PC-3 (cell line): ENCODE measurements at regions not wholly inside any gene's neighbourhood (a gene's known extent, or its start where the extent isn't known, plus 50 kb on each side); places are given as distances from the start of the nearest gene placed in this dataset.

Source experiments
- ATAC-seq: fragments of 200-7000 bp; cut with Tn5 transposase; 2 replicates; pipeline ENCODE4 v1.9.1; 2020; ENCODE audit warnings: mild to moderate bottlenecking, moderate library complexity
- BruUV-seq: library from RNA; stranded (reverse); fragments of 400-500 nt; replicated peaks from 2 replicates; lab custom pipeline; 2021; lab: Mats Ljungman, UMichigan
- CTCF ChIA-PET: fragments of 300-600 bp; sonication (Branson Sonifier 250); formaldehyde crosslinking; loops from one replicate; lab custom pipeline; 2022; ENCODE audit warnings: antibody characterized with exemption; lab: Charles Lee
- POLR2A ChIA-PET: fragments of 300-600 bp; sonication (Branson Sonifier 250); formaldehyde crosslinking; loops from one replicate; lab custom pipeline; 2022; ENCODE audit warnings: antibody characterized with exemption; ENCODE audit not compliant: unreplicated experiment; lab: Charles Lee
- DNase-seq: peaks from one replicate; pipeline ENCODE4 v3.0.0-alpha.2; 2015
- H2AFZ ChIP-seq: fragments of 300-600 bp; sonication (generic); 2 replicates; pipeline ENCODE4 v1.6.0; 2016; ENCODE audit warnings: antibody characterized with exemption, low read length
- H3F3A ChIP-seq: fragments of 300-600 bp; sonication (generic); one replicate; pipeline ENCODE4 v1.6.0; 2017; ENCODE audit warnings: antibody characterized with exemption, low read length, control low read depth, mild to moderate bottlenecking; ENCODE audit not compliant: unreplicated experiment
- H3K27ac ChIP-seq: fragments of 300-600 bp; sonication (generic); 2 replicates; pipeline ENCODE4 v1.5.1; 2016; ENCODE audit warnings: mild to moderate bottlenecking, low read length
- H3K27me3 ChIP-seq: fragments of 300-600 bp; sonication (generic); 2 replicates; pipeline ENCODE4 v1.6.1; 2016; ENCODE audit warnings: low read length, mixed read lengths
- H3K36me3 ChIP-seq: fragments of 300-600 bp; sonication (generic); 2 replicates; pipeline ENCODE4 v1.6.1; 2016; ENCODE audit warnings: low read depth, mixed run types, low read length, mixed read lengths
- H3K4me1 ChIP-seq: fragments of 300-600 bp; sonication (generic); 2 replicates; pipeline ENCODE4 v1.5.1; 2016; ENCODE audit warnings: low read length; ENCODE audit not compliant: insufficient read depth
- H3K4me2 ChIP-seq: fragments of 300-600 bp; sonication (generic); 2 replicates; pipeline ENCODE4 v1.6.0; 2016; ENCODE audit warnings: low read length
- H3K4me3 ChIP-seq: fragments of 300-600 bp; sonication (generic); 2 replicates; pipeline ENCODE4 v1.5.1; 2016; ENCODE audit warnings: mild to moderate bottlenecking, low read length, mixed read lengths
- H3K79me2 ChIP-seq: fragments of 300-600 bp; sonication (generic); 2 replicates; pipeline ENCODE4 v1.6.1; 2017; ENCODE audit warnings: low read length, mixed read lengths
- H3K9ac ChIP-seq: fragments of 300-600 bp; sonication (generic); 2 replicates; pipeline ENCODE4 v1.6.0; 2016; ENCODE audit warnings: mild to moderate bottlenecking, low read length
- H3K9me2 ChIP-seq: fragments of 300-600 bp; sonication (generic); replicated peaks from 2 replicates; pipeline ENCODE4 v1.6.1; 2016; ENCODE audit warnings: mixed run types, low read length, mixed read lengths
- H3K9me3 ChIP-seq: fragments of 300-600 bp; sonication (generic); 2 replicates; pipeline ENCODE4 v1.6.1; 2016; ENCODE audit warnings: low read length, mixed read lengths
- H4K20me1 ChIP-seq: fragments of 300-600 bp; sonication (generic); 2 replicates; pipeline ENCODE4 v1.6.1; 2016; ENCODE audit warnings: low read length, mixed read lengths
- EZH2 ChIP-seq: fragments of 300-600 bp; sonication (generic); IDR thresholded peaks from one replicate; pipeline ENCODE4 v1.6.1; 2017; ENCODE audit warnings: antibody characterized with exemption, mild to moderate bottlenecking, low read length; ENCODE audit not compliant: unreplicated experiment
- EZH2phosphoT487 ChIP-seq: fragments of 300-600 bp; sonication (generic); IDR thresholded peaks from 2 replicates; pipeline ENCODE4 v1.6.1; 2018; ENCODE audit warnings: mild to moderate bottlenecking, antibody characterized with exemption, low read length, borderline replicate concordance
- intact Hi-C: fragments of 100-400 bp; cut with micrococcal nuclease; formaldehyde crosslinking; loops from 2 replicates; pipeline ENCODE4 v1.9.0; 2023
- TF ChIP-seq, protein P1 (sequence below): fragments of 300-600 bp; sonication (generic); conservative IDR thresholded peaks from 2 replicates; pipeline ENCODE4 v1.5.1; 2017; ENCODE audit warnings: antibody characterized with exemption, low read depth, mild to moderate bottlenecking, low read length

DNA sequence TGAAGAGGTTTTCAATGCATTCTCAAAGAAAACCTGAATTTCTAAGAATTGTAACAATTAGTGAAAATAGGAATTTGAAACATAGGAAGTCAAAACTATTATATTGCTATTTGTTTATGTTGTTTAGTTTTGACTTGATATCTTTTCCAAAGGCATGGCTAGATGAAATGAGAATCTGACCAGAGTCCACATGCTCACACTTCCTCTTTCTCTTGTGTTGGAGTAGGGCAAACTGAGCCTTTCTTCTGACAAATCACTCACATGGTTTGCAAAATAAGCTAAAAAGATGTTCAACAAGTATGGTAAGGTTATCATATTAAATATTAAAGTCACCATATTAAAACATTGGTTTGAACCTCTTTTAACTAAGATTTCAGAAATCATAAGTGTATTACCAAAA lies 512.6 kb downstream of the ISL1 start:
- Histone ChIP-seq H3K4me1 (peaks cover 22% of the 10 kb centered on the region), H3K4me2 (no peak overlapping the region), H3K9me3 (no peaks in the 10 kb centered on the region), H3F3A (no peaks in the 10 kb centered on the region), H3K9ac (no peak overlapping the region), H3K79me2 (no peaks in the 10 kb centered on the region), H4K20me1 (no peaks in the 10 kb centered on the region), H3K27me3 (no peaks in the 10 kb centered on the region), H3K9me2 (no peaks in the 10 kb centered on the region), H3K27ac (no peak overlapping the region), H2AFZ (no peak overlapping the region), H3K36me3 (no peaks in the 10 kb centered on the region), H3K4me3 (no peak overlapping the region)
- intact Hi-C loops = no loop called here
- TF ChIP-seq, protein P1, sequence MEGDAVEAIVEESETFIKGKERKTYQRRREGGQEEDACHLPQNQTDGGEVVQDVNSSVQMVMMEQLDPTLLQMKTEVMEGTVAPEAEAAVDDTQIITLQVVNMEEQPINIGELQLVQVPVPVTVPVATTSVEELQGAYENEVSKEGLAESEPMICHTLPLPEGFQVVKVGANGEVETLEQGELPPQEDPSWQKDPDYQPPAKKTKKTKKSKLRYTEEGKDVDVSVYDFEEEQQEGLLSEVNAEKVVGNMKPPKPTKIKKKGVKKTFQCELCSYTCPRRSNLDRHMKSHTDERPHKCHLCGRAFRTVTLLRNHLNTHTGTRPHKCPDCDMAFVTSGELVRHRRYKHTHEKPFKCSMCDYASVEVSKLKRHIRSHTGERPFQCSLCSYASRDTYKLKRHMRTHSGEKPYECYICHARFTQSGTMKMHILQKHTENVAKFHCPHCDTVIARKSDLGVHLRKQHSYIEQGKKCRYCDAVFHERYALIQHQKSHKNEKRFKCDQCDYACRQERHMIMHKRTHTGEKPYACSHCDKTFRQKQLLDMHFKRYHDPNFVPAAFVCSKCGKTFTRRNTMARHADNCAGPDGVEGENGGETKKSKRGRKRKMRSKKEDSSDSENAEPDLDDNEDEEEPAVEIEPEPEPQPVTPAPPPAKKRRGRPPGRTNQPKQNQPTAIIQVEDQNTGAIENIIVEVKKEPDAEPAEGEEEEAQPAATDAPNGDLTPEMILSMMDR = no peak
- TF ChIP-seq EZH2 = no peak
- no peak for TF ChIP-seq EZH2phosphoT487
- ChIA-PET CTCF (no interaction called here), POLR2A (no interaction called here)
- BruUV-seq = no TSS peak
- ATAC-seq (no peak), DNase-seq (no peak)

DNA sequence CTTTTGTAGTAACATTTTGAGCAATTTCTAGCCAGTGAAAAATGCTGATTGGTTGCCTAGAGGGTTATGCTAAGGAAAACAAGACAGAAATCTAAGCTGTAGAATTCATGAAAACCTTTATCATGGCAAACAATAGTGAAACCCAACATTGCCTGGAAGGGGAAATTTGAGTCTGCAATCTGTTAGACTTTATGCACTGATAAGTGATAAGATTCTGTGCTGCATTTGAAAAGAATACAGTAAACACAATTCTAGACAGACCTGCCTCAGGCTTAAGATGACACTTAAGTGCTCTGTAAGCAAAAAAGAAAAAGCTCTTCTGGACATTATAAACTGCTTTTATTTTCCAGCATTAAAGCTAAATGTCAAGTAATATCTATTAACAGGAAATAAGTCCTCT lies 519.3 kb downstream of the ISL1 start:
- Histone ChIP-seq H4K20me1 (no peaks in the 10 kb centered on the region), H3K9me3 (no peaks in the 10 kb centered on the region), H3K27ac (no peak overlapping the region), H2AFZ (no peak overlapping the region), H3K36me3 (no peaks in the 10 kb centered on the region), H3K4me1 (peaks cover 10% of the 10 kb centered on the region; the same call in 1 of the 2 replicates), H3K9me2 (no peaks in the 10 kb centered on the region), H3K4me2 (no peak overlapping the region), H3F3A (no peaks in the 10 kb centered on the region), H3K9ac (no peak overlapping the region), H3K27me3 (no peaks in the 10 kb centered on the region), H3K79me2 (no peaks in the 10 kb centered on the region), H3K4me3 (no peak overlapping the region)
- intact Hi-C loops = no loop called here
- TF ChIP-seq, protein P1 = no peak
- TF ChIP-seq EZH2phosphoT487 (no peak), EZH2 (no peak)
- ATAC-seq (no peak), DNase-seq (no peak)
- ChIA-PET POLR2A (no interaction called here), CTCF (no interaction called here)
- no TSS peak for BruUV-seq

DNA sequence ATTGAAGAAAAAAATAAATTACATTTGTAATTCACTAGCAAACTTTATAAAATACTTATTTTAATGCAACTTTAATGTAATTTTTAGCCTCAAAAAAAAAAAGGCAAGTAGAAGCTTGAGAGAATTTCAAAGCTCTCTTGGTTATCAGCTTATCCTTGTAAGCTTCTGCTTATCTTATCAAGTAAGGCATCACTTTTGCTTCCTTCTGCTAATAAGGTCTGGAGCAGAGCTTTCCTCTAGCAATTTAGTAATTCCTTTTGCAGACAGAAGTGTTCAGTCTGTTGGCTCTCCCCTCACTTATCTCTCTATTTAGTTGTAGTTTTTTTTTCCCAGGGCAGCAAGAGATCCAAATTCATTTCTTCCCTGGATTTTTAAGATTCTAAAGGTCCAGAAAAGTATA lies 525.0 kb downstream of the ISL1 start:
- DNase-seq = no peak
- Histone ChIP-seq H3K9ac (no peak overlapping the region), H3K4me2 (no peak overlapping the region), H3K4me1 (no peaks in the 10 kb centered on the region), H3K9me3 (no peaks in the 10 kb centered on the region), H3K4me3 (no peak overlapping the region), H3F3A (no peaks in the 10 kb centered on the region), H3K27me3 (no peaks in the 10 kb centered on the region), H3K79me2 (no peaks in the 10 kb centered on the region), H3K36me3 (no peaks in the 10 kb centered on the region), H3K27ac (no peak overlapping the region), H3K9me2 (no peaks in the 10 kb centered on the region), H2AFZ (no peak overlapping the region), H4K20me1 (no peaks in the 10 kb centered on the region)
- intact Hi-C loops = no loop called here
- ChIA-PET CTCF (no interaction called here), POLR2A (no interaction called here)
- TF ChIP-seq EZH2 (no peak), EZH2phosphoT487 (no peak)
- TF ChIP-seq, protein P1 = no peak
- ATAC-seq = no peak
- BruUV-seq = no TSS peak
